GM12891 (cell line): ENCODE measurements at regions not wholly inside any gene's neighbourhood (a gene's known extent, or its start where the extent isn't known, plus 50 kb on each side); places are given as distances from the start of the nearest gene placed in this dataset.
"Not testable (repeated sequence)": the region's sequence is repeated elsewhere in the genome, so short reads cannot be mapped to it uniquely, and the experiment has no call there.

Experiments used
- DNase-seq: peaks from one replicate; pipeline ENCODE4 v3.0.0; 2011; ENCODE audit warnings: low spot score; ENCODE audit not compliant: insufficient read length
- FAIRE-seq: peaks from 2 replicates; lab custom pipeline; 2011; peaks lifted over from hg19 to GRCh38; lab: Jason Lieb, UNC
- PAX5 ChIP-seq: IDR thresholded peaks from 2 replicates; pipeline ENCODE4 v1.6.1; 2011; ENCODE audit warnings: low read length, moderate library complexity, mild to moderate bottlenecking; ENCODE audit not compliant: insufficient read depth, severe bottlenecking
- POLR2A ChIP-seq: IDR thresholded peaks from 2 replicates; pipeline ENCODE4 v1.6.1; 2011; ENCODE audit warnings: low read depth, low read length, control low read depth
- POLR2AphosphoS5 ChIP-seq: IDR thresholded peaks from 2 replicates; pipeline ENCODE4 v1.6.1; 2011; ENCODE audit warnings: low read depth, low read length, control low read depth
- POU2F2 ChIP-seq: IDR thresholded peaks from 2 replicates; pipeline ENCODE4 v1.6.1; 2011; ENCODE audit warnings: low read depth, mild to moderate bottlenecking, control low read depth, low read length, moderate library complexity
- SPI1 ChIP-seq: IDR thresholded peaks from 2 replicates; pipeline ENCODE4 v1.6.1; 2011; ENCODE audit warnings: low read depth, low read length, control low read depth
- TAF1 ChIP-seq: IDR thresholded peaks from 2 replicates; pipeline ENCODE4 v1.6.1; 2011; ENCODE audit warnings: low read depth, low read length, control low read depth

DNA sequence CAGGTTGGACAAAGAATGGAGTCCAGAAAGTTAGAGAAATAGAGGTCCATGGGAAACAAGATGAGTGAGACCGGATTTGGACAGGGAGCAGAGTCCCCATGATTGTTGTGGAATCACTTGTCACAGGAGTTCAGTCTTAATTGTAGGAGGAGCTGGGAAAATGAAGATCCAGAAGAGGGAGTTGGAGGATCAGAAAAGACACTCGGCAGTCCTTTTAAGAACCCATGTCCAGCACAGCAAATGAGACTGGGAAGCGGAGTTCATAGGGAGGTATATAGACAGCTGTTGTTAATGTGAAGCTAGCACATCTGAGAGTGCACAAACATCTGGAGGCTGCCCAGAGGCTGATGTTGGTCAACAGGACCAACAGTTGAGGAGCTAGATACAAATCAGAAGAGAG lies 111.4 kb upstream of the RXFP1 start:
- no peak for DNase-seq
- no peak for TF ChIP-seq POLR2AphosphoS5
- TF ChIP-seq SPI1, result no peak
- TF ChIP-seq POU2F2, result no peak
- TF ChIP-seq PAX5, result no peak
- no peak for TF ChIP-seq TAF1
- TF ChIP-seq POLR2A, result no peak
- no peak for FAIRE-seq

DNA sequence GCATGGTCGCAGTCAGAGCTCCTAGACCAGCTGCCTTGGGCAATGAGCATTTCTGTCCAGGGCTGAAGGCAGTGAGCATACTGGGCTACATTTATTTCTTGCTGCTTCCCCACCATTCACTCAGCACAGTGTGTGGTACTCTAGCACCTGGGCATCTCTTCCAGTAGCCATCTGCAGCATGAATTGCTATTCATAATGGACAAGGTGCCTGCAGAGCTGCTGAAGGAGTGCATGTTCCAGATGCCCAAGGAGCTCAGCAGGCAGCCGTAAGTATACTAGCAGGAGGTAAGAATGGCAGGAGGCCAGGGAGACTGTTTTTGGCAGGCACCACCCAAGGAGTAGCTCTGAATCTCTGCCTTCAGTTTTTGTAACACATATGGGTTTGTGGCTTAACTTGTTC lies 110.4 kb upstream of the RXFP1 start:
- no peak for TF ChIP-seq SPI1
- no peak for TF ChIP-seq PAX5
- no peak for TF ChIP-seq POLR2AphosphoS5
- no peak for TF ChIP-seq POLR2A
- TF ChIP-seq POU2F2, result no peak
- TF ChIP-seq TAF1, result no peak
- DNase-seq, result no peak
- no peak for FAIRE-seq

DNA sequence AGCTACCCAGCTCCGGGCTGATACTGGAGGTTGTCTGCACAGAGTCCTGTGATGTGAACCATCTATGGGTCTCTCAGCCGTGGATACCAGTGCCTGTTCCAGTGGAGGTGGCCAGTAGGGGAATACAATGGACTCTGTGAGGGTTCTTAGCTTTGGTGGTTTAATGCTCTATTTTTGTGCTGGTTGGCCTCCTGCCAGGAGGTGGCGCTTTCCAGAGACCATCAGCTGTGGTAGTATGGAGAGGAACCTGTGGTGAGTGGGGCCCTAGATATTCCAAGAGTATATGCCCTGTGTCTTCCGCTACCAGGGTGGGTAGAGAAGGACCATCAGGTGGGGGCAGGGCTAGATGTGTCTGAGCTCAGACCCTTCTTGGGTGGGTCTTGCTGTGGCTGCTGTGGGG lies 103.0 kb upstream of the RXFP1 start:
- FAIRE-seq, DNase-seq: not testable (repeated sequence)

DNA sequence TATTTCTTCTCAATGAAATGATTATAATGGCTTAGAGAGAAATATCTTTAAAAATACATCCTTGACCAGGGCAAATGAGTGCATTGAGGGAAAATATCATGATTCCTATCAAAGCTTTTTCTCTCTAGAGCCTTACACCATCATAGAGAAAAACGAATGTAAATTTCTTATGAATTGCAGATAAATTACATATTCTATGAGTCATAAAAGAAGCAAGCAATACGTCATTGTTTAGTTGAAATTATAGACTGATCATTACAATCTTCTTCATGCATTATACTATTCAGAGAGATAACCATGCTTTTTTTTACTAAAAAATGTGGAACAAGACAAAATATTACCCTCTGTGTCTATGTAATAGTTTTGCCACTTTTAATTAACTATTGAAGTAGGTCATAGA lies 100.9 kb upstream of the RXFP1 start:
- TF ChIP-seq POLR2A, result no peak
- TF ChIP-seq POU2F2, result no peak
- TF ChIP-seq TAF1, result no peak
- TF ChIP-seq PAX5, result no peak
- TF ChIP-seq SPI1, result no peak
- no peak for TF ChIP-seq POLR2AphosphoS5
- FAIRE-seq (no peak), DNase-seq (no peak)

DNA sequence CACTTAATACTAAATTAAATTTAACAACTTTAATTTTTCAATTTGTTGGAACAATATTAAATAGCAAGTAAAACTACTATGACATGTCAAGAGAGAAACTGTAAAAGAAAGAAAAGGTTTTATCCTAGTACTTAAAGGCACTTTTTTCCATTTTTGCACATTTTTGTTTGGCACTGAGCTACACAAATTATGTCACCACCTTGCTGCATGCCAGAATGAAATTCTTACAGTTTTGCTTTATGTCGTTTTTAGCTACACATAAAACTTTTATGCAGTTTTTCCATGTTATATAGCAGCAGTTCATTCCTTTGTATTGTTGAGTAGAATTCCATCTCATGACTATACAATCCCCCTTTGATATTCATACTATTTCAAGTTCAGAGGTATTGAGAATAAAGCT lies 99.1 kb upstream of the RXFP1 start:
- FAIRE-seq (no peak), DNase-seq (no peak)

DNA sequence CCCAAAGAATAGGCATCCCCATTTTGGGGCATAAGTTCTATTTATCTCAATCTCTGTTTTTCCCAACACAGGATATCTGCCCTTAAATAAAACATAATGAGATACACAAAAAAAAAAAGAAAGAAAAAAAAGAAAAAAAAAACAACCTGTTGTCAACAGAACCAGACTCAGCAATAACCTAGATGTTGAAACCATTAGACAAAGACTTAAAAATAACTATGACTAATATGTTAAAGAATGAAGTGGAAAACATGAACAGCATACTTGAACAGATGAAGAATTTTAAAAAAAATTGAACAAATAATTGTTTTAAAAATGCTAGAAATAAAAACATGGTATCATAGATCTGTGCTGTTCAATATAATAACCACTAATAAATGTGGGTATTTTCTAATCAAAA lies 93.4 kb upstream of the RXFP1 start:
- FAIRE-seq, result no peak
- no peak for TF ChIP-seq SPI1
- no peak for TF ChIP-seq POLR2AphosphoS5
- TF ChIP-seq POU2F2, result no peak
- no peak for TF ChIP-seq PAX5
- no peak for TF ChIP-seq TAF1
- TF ChIP-seq POLR2A, result no peak
- DNase-seq, result no peak

More for the DNA sequence above, 99.1 kb upstream of the RXFP1 start:
- no peak for TF ChIP-seq POU2F2
- no peak for TF ChIP-seq TAF1
- no peak for TF ChIP-seq PAX5

DNA sequence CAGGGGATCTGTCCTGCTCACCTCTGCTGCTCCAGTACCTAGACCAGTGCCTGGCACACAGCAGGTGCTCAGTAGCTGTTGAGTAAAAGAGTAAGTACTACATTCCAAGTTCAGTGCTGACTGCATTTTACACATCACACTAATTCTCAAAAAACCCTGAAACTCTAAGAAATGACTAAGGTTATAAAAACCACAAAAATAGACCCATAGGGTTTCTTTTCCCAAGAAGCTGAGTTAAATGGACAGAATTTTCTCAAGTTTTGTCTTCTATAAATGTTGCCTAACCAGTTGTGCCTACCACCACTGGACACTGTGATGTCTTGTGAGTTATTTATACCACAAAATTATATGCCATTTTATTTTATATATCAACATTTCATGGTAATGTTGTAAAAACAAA lies 78.9 kb upstream of the RXFP1 start:
- TF ChIP-seq TAF1 (no peak), POU2F2 (no peak), POLR2A (no peak), POLR2AphosphoS5 (no peak), PAX5 (no peak), SPI1 (no peak)
- DNase-seq, result no peak
- FAIRE-seq, result no peak

DNA sequence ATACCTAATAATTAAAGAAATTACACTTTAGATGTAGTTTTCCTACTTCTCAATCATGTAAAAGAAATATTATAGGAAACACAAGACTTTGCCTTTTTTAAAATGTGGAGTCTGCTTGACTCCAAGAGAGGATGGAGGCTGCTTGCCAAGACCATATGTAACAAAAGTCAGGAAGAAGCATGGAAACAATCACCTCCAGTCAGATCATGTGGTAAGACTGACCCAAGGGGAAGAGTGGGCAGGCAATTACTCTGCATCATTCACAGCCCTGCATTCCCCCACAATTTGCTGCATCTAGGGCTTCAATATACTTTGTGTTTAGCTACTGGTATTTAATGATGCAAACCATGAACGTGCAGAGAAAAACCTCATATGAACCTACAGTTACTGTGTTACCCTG lies 78.0 kb upstream of the RXFP1 start:
- DNase-seq, result no peak
- TF ChIP-seq POLR2AphosphoS5 (no peak), PAX5 (no peak), POU2F2 (no peak), SPI1 (no peak), TAF1 (no peak), POLR2A (no peak)
- no peak for FAIRE-seq

DNA sequence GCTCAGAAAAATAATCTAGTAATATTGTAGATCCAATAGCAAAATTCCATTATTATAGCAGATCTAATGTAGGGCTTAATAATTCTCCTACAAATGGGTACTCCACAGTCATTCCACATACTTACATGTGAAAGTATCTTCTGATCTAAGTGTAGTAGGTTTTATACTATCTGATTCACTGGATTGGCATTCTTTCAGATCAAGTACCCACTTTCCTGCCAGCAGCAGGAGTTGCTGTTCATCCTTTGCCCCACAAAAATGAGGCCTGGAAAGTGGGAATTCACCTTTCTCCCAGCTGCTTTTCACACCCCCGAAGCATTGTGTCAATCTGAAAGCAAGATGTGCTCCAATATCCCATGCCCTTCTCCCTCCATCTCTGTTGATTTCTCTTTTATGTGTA lies 77.1 kb upstream of the RXFP1 start:
- no peak for FAIRE-seq
- TF ChIP-seq POLR2AphosphoS5 (no peak), TAF1 (no peak), POU2F2 (no peak), POLR2A (no peak), SPI1 (no peak), PAX5 (no peak)
- no peak for DNase-seq

DNA sequence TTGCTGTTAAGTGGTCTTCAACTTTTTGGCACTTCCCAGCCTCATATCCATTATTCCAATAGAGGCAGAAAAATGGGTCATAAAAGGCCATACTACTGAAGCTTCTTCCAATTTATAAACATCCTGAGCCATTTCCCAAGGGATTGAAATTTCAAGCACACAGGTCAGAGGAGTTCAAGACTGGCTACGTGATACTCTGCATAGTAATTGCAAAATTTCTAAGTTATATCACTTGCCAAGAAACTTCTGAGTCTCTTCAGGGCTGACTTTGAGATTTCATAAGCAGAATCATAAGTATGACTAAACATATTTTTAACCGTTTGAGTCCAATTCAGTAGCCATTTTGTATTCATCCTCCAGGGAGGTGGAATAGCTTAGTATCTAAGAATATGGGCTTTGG lies 75.6 kb upstream of the RXFP1 start:
- TF ChIP-seq SPI1 (no peak), POLR2AphosphoS5 (no peak), TAF1 (no peak), PAX5 (no peak), POU2F2 (no peak)
- no peak for DNase-seq
- FAIRE-seq, result no peak

DNA sequence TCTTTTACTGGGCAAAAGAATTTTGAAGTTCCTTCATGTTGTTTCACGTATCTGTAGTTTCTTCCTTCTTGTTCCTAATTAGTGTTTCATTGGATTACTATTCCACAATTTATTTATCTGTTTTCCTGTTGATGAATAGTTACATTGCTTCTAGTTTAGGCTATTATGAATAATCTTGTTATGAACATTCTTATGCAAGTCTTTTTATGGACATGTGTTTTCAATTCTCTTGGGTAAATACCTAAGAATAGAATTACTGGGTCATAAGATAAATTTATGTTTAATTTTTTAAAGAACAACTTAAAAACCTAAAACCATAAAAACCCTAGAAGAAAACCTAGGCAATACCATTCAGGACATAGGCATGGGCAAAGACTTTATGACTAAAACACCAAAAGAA lies 70.9 kb upstream of the RXFP1 start:
- TF ChIP-seq PAX5 (no peak), POU2F2 (no peak), POLR2AphosphoS5 (no peak), TAF1 (no peak), POLR2A (no peak), SPI1 (no peak)
- DNase-seq (no peak), FAIRE-seq (no peak)

DNA sequence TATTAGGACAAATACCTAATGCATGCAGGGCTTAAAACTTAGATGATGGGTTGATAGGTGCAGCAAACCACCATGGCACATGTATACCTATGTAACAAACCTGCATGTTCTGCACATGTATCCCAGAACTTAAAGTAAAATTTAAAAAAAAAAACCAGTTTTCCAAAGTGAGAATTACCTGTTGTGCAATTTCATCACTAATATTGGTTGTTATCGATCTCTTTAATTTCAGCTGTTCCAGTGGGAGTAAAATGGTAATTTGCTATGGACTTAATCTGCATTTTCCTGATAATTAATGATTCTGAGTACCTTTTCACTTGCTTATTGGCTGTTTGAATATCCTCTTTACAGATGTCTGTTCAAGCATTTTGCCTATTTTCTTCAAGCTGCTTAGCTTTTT lies 69.6 kb upstream of the RXFP1 start:
- not testable (repeated sequence) for FAIRE-seq, DNase-seq
